ENCODE measurements at regions not wholly inside any gene's neighbourhood (a gene's known extent, or its start where the extent isn't known, plus 50 kb on each side); places are given as distances from the start of the nearest gene placed in this dataset.
"Not testable (repeated sequence)": the region's sequence is repeated elsewhere in the genome, so short reads cannot be mapped to it uniquely, and the experiment has no call there.

GRCh38 chr2:195564625-195565135 is 92.3 kb upstream of the SLC39A10 start:
- H3K9me3 Mint-ChIP-seq; DNase-seq; H3K36me3 Mint-ChIP-seq (ENCODE audit: low read depth); H3K27me3 Mint-ChIP-seq (ENCODE audit: low read depth): not testable (repeated sequence)
- CTCF ChIA-PET: interaction anchor here (0.7 to 1.2 kb wide), 2 partner anchors 95 to 122 kb away, joined by 3 to 5 read pairs; no protein-coding TSS in a partner anchor
- peak overlapping the region; percentile 12 for H3K4me3 Mint-ChIP-seq
- peak overlapping the region; percentile 97 for H3K27ac Mint-ChIP-seq
- intact Hi-C loops (cut with micrococcal nuclease): loop anchor here (1.0 to 5.0 kb wide), 13 partner anchors 12 to 1648 kb away; partner anchors contain the start of gene STK17B
- peaks cover 63% of the 10 kb centered on the region for H3K4me1 Mint-ChIP-seq (ENCODE audit: low read depth)

- H3K27me3 Mint-ChIP-seq (ENCODE audit: low read depth): no peaks in the 10 kb centered on the region
- peaks cover 4% of the 10 kb centered on the region for H3K36me3 Mint-ChIP-seq (ENCODE audit: low read depth)
- intact Hi-C loops (cut with micrococcal nuclease): loop anchor here (1.0 to 5.0 kb wide), 13 partner anchors 12 to 1648 kb away; partner anchors contain the start of gene STK17B
- peak overlapping the region; percentile 97 for H3K27ac Mint-ChIP-seq
- peak; percentile 73 for DNase-seq
- H3K9me3 Mint-ChIP-seq: peaks cover 1% of the 10 kb centered on the region
- H3K4me3 Mint-ChIP-seq: peak overlapping the region; percentile 32
- H3K4me1 Mint-ChIP-seq (ENCODE audit: low read depth): peaks cover 63% of the 10 kb centered on the region
- CTCF ChIA-PET: interaction anchor here (0.7 kb wide), 1 partner anchor 122 kb away, joined by 3 read pairs; no protein-coding TSS in a partner anchor
Measured at GRCh38 chr2:195563857-195564512, 93.0 kb upstream of the SLC39A10 start.

- H3K27me3 Mint-ChIP-seq (ENCODE audit: low read depth): no peaks in the 10 kb centered on the region
- CTCF ChIA-PET: interaction anchor here (0.7 to 1.2 kb wide), 2 partner anchors 9 to 100 kb away, joined by 3 read pairs; no protein-coding TSS in a partner anchor
- H3K27ac Mint-ChIP-seq: peak overlapping the region; percentile 98
- DNase-seq: peak; percentile 48
- H3K4me1 Mint-ChIP-seq (ENCODE audit: low read depth): peaks cover 71% of the 10 kb centered on the region
- peak overlapping the region; percentile 72 for H3K4me3 Mint-ChIP-seq
- intact Hi-C loops (cut with micrococcal nuclease): loop anchor here (5.0 kb wide), 4 partner anchors 241 to 1649 kb away; partner anchors contain the start of gene STK17B
- peaks cover 4% of the 10 kb centered on the region for H3K36me3 Mint-ChIP-seq (ENCODE audit: low read depth)
- H3K9me3 Mint-ChIP-seq: peaks cover 4% of the 10 kb centered on the region
Measured at GRCh38 chr2:195562570-195563566, 94.2 kb upstream of the SLC39A10 start.

GRCh38 chr2:195561116-195561921 is 95.7 kb upstream of the SLC39A10 start:
- intact Hi-C loops (cut with micrococcal nuclease): loop anchor here (5.0 kb wide), 4 partner anchors 239 to 1651 kb away; partner anchors contain the start of gene STK17B
- no peaks in the 10 kb centered on the region for H3K27me3 Mint-ChIP-seq (ENCODE audit: low read depth)

GRCh38 chr2:195560209-195560895 is 96.7 kb upstream of the SLC39A10 start:
- H3K36me3 Mint-ChIP-seq (ENCODE audit: low read depth): peaks cover 7% of the 10 kb centered on the region
- H3K4me1 Mint-ChIP-seq (ENCODE audit: low read depth): peaks cover 76% of the 10 kb centered on the region

More at GRCh38 chr2:195561116-195561921, 95.7 kb upstream of the SLC39A10 start:
- CTCF ChIA-PET: interaction anchor here (0.5 to 4.2 kb wide), 8 partner anchors 7 to 145 kb away, joined by 3 to 56 read pairs (median 4); no protein-coding TSS in a partner anchor
- Mint-ChIP-seq H3K27ac (peak overlapping the region; percentile 98), H3K9me3 (peaks cover 4% of the 10 kb centered on the region), H3K4me3 (peak overlapping the region; percentile 72), H3K4me1 (ENCODE audit: low read depth) (peaks cover 77% of the 10 kb centered on the region), H3K36me3 (ENCODE audit: low read depth) (peaks cover 7% of the 10 kb centered on the region)
- DNase-seq: no peak

GRCh38 chr2:195559431-195559914 is 97.6 kb upstream of the SLC39A10 start:
- H3K36me3 Mint-ChIP-seq (ENCODE audit: low read depth): peaks cover 7% of the 10 kb centered on the region
- H3K4me1 Mint-ChIP-seq (ENCODE audit: low read depth): peaks cover 71% of the 10 kb centered on the region
- peak; percentile 95 for DNase-seq
- H3K9me3 Mint-ChIP-seq: peaks cover 4% of the 10 kb centered on the region
- intact Hi-C loops (cut with micrococcal nuclease): loop anchor here (1.0 kb wide), 7 partner anchors 8 to 701 kb away; no protein-coding TSS in a partner anchor
- peak overlapping the region; percentile 98 for H3K27ac Mint-ChIP-seq
- CTCF ChIA-PET: interaction anchor here (0.6 to 4.2 kb wide), 8 partner anchors 11 to 1720 kb away, joined by 3 to 56 read pairs (median 4); no protein-coding TSS in a partner anchor
- peak overlapping the region; percentile 59 for H3K4me3 Mint-ChIP-seq
- H3K27me3 Mint-ChIP-seq (ENCODE audit: low read depth): no peaks in the 10 kb centered on the region

More at GRCh38 chr2:195560209-195560895, 96.7 kb upstream of the SLC39A10 start:
- Mint-ChIP-seq H3K27ac (peak overlapping the region; percentile 98), H3K4me3 (peak overlapping the region; percentile 72), H3K9me3 (peaks cover 4% of the 10 kb centered on the region), H3K27me3 (ENCODE audit: low read depth) (no peaks in the 10 kb centered on the region)
- intact Hi-C loops (cut with micrococcal nuclease): loop anchor here (5.0 kb wide), 4 partner anchors 238 to 1652 kb away; partner anchors contain the start of gene STK17B
- CTCF ChIA-PET: interaction anchor here (0.8 to 4.2 kb wide), 6 partner anchors 10 to 100 kb away, joined by 3 to 56 read pairs (median 4); no protein-coding TSS in a partner anchor
- no peak for DNase-seq

- peaks cover 17% of the 10 kb centered on the region for H3K36me3 Mint-ChIP-seq (ENCODE audit: low read depth)
- peaks cover 5% of the 10 kb centered on the region for H3K9me3 Mint-ChIP-seq
- no peak overlapping the region for H3K27ac Mint-ChIP-seq
- intact Hi-C loops (cut with micrococcal nuclease): no loop called here
- H3K4me3 Mint-ChIP-seq: no peak overlapping the region
- no peak for DNase-seq
- CTCF ChIA-PET: interaction anchor here (0.7 kb wide), 1 partner anchor 104 kb away, joined by 3 read pairs; no protein-coding TSS in a partner anchor
- H3K27me3 Mint-ChIP-seq (ENCODE audit: low read depth): no peaks in the 10 kb centered on the region
- peaks cover 69% of the 10 kb centered on the region for H3K4me1 Mint-ChIP-seq (ENCODE audit: low read depth)
Measured at GRCh38 chr2:195555971-195556370, 101.1 kb upstream of the SLC39A10 start.

- H3K36me3 Mint-ChIP-seq (ENCODE audit: low read depth): peaks cover 24% of the 10 kb centered on the region
Measured at GRCh38 chr2:195552581-195552980, 104.4 kb upstream of the SLC39A10 start.

GRCh38 chr2:195548198-195548940 is 108.7 kb upstream of the SLC39A10 start:
- H3K27me3 Mint-ChIP-seq (ENCODE audit: low read depth): no peaks in the 10 kb centered on the region
- H3K9me3 Mint-ChIP-seq: peaks cover 4% of the 10 kb centered on the region
- H3K4me1 Mint-ChIP-seq (ENCODE audit: low read depth): peaks cover 60% of the 10 kb centered on the region
- peaks cover 18% of the 10 kb centered on the region for H3K36me3 Mint-ChIP-seq (ENCODE audit: low read depth)
- peak overlapping the region; percentile 83 for H3K27ac Mint-ChIP-seq
- no peak for DNase-seq
- CTCF ChIA-PET: interaction anchor here (0.6 to 1.3 kb wide), 2 partner anchors 14 to 31 kb away, joined by 3 to 5 read pairs; no protein-coding TSS in a partner anchor
- H3K4me3 Mint-ChIP-seq: no peak overlapping the region
- intact Hi-C loops (cut with micrococcal nuclease): no loop called here

More at GRCh38 chr2:195552581-195552980, 104.4 kb upstream of the SLC39A10 start:
- Mint-ChIP-seq H3K27ac (peak overlapping the region; percentile 82), H3K9me3 (peaks cover 5% of the 10 kb centered on the region), H3K4me1 (ENCODE audit: low read depth) (peaks cover 58% of the 10 kb centered on the region), H3K27me3 (ENCODE audit: low read depth) (no peaks in the 10 kb centered on the region), H3K4me3 (peak overlapping the region; percentile 53)
- CTCF ChIA-PET: interaction anchor here (0.7 to 2.9 kb wide), 6 partner anchors 8 to 615 kb away, joined by 3 to 8 read pairs (median 4); no protein-coding TSS in a partner anchor
- intact Hi-C loops (cut with micrococcal nuclease): no loop called here
- no peak for DNase-seq

Data from activated naive CD4-positive, alpha-beta T cell treated with anti-CD3 and anti-CD28 coated beads for 36 hours (primary cell).